HG03196 (cell line): ENCODE measurements at regions not wholly inside any gene's neighbourhood (a gene's known extent, or its start where the extent isn't known, plus 50 kb on each side); places are given as distances from the start of the nearest gene placed in this dataset.

ENCODE experiments used
- ATAC-seq: cut with Tn5 transposase; IDR thresholded peaks from one replicate; pipeline ENCODE4 v1.9.1; 2021; ENCODE audit not compliant: unreplicated experiment

DNA sequence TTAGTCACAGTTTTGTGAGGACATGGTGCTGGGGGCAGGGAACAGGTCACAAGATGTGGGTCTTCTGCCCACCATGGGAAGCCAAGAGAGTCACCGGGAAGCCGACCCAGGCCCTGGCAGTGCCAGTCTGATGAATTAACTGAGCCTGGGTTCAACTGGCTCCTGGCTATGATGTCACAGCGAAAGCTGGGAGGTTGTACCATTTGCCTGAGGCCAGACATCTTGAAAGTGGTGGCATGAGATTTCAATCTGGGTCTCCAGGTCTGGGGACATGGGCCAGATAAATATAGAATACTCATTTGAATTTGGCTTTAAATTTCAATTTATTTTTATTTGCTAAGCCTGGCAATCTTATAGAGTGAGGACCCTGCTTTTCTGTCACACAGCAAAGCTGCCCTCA, 280.9 kb downstream of the NSG2 start:
- ATAC-seq: no peak

DNA sequence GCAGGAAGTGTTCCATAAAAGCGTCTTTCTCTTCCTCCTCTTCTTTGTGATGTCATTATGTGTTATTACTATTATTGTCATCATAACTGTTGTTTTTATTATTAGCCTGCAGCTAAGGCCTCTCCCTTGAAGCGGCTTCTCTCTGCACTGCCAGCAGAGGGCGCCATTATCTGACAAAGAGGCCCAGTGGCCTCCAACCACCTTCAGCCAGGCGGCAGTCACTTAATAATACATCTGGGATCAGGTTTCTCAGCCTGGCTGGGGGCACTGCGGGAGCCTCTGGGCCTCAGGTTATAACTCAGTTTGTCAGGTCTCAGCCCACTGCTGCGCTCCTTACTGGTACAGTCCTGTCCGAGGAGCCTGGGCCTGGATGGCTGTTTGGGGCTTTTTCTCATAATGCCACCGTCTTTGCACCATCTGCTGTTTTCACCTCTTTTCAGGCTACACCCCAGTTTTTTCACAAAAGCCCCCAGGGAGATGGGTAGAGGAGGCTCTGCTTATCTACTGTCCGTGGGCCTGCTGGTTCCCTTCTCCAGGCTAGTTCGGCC, 281.9 kb downstream of the NSG2 start:
- no peak for ATAC-seq

DNA sequence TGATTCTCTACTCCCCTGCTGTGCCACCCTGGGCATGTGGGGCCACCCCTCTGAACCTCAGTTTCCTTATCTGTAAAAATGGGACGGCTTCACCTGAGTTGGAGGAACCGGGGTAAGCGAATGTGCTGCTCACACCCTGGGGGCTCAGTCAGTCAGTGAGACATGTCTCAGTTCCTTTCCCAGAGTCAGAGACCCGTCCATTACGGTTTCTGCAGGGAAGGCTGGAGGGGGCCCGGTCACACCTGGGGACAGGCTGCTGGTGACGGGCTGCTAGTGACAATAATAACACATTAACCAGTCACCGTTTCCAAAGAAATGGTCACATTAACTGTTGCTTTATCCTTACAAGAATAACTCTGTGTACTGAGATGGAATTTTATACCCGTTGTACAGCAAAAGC, 282.4 kb downstream of the NSG2 start:
- ATAC-seq: no peak

DNA sequence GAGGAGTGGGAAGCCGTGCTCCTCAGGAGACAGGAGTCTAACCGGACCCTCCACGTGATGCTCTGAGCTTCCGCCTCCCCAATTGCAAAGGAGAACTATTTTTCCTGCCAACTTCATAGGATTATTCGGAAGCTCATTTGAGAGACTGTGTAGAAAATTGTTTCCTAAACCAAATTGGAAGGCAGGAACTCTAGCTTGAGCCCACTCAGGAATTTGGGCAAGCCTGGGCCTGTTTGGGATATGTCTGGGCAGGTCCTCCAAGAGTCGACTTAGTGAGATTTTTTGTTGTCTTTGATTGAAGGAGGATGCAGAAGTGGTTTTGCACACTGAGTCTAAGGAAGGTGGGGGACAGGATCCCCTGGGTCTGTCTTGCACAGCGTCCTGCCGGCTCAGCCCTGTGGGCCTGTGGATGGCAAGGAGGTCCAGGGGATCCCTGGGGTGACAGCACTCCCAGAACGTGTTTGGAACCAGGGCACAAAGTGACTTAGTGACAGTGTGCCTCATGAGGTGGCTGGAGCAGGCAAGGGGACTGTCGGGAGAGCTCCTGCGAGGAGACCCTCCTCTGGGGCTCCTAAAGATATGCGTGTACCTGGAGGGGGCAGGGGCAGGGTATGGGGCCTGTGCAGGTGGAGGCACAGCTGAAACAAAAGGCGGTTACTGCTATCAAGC, 283.3 kb downstream of the NSG2 start:
- ATAC-seq: no peak

DNA sequence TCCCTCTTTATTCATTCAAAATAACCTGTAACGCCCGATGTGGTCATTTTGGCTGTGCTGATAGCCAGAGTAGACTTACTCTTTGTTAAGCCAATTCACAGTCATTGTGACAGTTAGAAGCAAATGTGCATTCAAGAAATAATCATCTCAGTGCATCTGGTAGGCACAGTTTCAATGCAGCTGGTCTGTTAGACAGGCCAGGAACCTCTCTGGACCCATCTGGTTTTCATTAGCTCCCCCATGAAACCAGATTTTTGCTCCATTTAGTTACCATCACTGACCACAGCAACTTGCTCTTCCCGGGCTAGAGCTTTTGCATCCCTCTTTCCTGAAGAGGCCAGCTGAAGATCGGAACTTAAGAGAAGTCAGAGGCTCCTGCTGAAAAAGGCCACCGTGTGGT, 284.2 kb downstream of the NSG2 start:
- no peak for ATAC-seq

DNA sequence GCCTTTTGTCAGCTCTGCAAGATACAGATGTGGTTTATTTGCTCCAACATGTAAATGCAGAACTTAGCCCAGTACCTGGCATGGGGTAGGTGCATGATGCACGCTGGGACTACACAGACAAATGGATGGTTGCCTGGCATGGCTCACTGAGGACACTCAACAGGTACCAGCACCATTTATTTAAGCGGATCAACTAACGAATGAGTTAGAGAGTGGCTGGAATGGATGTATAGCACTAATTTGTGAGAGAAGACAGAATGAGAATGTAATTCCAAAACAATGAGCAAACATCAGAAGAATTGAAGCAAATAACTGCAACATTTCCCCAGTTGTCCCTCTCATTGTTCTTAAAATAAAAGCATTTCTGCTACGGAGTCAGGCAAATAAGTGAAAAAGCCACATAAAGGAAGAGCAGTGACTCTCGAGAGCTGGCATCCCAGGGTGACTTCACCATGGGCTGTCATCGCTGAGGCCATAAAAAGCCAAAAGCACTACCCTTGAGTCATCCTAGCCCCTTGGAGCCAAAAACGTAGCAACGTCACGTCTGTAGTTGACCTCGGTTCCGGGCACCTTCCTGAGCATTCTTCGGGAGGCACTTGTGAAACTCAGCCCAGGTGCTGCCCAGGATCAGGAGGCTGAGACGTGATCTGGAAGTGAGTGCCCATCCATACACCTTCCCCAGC, 290.3 kb downstream of the NSG2 start:
- ATAC-seq: no peak

DNA sequence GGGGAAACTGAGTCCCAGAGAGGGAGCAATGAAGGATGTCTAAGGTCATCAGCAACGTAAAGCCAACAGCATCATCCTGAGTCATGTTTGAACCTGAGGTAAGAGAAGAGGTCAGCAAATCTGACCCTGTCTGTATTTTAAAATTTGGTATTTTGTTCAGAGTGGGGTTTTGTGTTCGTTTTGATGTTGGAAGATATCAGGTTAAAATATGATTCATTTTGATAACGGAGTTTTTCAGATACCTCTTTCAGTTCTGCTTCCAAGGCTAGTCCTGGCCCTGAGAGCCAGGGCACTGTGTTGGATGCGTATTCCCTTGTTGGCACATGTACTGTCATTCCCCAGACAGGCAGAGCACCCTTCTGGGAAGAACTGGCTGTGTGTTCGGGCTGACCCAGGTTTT, 291.0 kb downstream of the NSG2 start:
- ATAC-seq: no peak

DNA sequence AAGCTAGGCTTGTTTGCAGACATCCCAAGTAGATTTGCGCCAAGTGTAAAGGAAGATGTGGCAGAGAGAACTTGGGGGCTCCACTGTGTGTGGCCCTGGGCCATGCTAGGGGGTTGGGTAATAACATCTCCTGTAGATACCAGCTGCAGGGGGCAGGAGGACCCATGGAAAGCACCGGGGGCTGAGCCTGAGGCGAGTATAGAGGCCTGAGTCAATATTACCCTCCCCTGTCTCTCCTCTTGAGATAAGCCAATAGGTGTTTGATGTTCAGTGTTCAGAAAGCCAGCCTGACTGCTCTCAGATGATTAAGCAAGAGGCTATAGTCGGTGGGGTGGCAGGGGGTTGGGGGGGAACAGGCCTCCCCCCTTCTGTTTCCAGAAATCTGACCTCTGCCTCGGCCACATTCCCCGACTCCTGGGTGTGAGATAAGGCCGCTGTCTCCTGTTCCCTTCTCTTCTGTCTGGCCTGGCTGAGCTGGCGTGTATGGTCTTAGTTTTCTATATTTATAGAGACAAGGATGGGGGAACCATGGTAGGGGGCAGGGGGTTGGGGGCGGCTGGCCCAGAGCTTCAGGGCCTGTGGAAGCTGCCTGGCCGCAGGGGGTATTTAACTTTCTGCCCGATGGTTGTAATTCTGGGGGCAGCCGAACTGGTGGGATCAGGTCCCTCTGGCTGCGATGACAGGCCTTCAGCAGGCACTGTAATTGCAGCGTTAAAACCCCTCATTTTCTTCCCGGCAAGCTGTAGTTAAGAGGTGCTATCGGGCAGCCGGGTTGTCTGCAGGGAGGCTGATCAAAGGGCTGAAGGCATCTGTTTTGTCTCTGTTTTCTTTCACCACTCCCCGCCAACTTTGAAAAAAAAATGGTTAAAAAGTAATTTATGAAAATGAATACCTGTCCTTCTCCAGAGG, 292.0 kb downstream of the NSG2 start:
- ATAC-seq: no peak

DNA sequence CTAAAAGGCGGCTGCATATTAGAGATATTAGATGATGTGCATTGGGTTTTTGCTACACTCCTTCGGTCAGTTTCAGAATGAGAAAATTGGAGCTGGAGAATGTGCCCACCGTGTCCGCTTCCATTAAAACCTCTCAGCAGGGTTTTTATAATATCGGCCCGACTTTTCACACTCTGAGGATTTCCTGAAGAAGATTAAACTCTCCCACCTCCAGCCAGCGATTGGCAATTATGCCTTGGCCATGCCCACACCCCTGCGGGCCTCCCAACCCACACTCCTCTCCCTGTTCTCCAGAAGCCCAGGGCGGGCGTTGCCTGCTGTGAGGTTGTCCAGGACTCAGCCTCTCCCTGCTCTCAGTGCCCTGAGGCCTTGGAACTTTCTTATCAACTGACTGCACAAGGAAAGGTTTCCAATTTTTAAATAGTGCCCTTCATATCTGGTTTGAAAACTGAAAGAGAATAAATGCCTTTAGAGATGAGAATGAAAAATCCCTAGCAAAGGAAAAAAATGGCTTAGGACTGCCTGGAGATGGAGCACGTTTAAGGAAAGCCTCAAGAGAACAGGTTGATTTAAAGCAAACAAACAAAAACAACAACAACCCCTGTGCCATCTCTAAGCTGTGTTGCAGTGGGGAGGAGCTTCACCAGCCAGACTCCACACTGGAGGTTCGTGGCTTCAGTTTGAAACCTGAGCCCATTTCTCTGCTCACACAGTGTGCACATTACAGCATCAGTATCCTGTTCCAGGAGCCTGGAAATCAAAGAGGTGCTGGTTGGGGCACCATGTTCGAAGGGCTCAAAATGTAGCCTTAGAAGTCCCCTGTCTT, 292.9 kb downstream of the NSG2 start:
- ATAC-seq: no peak

DNA sequence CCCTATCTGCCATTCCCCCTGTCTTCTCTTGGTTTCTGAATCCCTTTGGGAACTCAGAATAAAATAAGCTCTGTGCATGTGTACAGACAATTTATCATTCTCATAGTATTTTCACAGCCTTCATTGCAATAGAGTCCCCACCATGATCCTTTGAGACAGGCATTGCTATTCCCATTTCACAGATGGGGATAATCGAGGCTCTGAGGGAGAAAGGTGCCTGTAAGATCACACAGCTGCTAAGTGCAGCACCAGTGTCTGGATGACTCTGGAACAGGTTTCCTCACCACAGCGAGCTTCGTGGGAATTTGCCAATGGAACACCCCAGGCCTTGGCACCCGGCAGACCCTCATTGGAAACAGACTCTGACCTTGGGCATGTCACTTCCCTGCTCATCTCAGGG, 293.6 kb downstream of the NSG2 start:
- ATAC-seq: no peak

DNA sequence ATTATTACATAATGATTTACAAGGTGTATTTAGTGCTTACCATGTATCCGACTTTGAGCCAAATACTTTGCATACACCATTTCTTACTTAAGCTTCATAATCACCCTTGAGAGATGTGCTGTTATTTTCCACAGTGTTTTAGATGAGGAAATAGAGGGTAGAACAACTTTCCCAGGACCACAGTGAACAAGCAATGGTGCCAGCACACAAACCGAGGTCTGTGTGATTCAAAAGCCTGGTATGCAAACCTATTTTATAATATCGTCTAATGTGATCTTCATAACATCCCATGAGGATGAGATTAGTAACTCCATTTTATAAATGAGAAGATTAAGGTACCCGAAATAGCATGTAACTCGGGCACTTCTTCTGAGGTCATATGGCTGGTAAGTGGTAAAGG, 294.7 kb downstream of the NSG2 start:
- ATAC-seq: no peak

DNA sequence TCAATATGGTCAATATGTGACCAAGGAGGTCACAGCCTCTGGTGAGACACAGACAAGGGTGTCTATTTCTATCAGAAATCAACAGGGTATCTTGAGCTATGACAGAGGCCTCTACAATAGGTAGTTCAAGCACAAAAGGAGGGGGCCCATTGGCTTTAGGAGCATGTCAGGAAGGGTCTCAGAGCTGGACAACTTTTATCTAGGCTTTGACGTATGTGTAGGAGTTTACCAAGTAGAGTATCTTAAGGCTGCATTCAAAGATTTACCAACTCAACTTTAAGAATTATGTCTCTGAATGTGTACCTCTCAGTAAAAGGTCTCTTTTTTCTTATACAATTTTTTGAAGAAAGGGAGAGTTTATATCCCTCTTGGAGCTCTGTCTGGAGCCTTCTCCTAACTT, 297.2 kb downstream of the NSG2 start:
- no peak for ATAC-seq

DNA sequence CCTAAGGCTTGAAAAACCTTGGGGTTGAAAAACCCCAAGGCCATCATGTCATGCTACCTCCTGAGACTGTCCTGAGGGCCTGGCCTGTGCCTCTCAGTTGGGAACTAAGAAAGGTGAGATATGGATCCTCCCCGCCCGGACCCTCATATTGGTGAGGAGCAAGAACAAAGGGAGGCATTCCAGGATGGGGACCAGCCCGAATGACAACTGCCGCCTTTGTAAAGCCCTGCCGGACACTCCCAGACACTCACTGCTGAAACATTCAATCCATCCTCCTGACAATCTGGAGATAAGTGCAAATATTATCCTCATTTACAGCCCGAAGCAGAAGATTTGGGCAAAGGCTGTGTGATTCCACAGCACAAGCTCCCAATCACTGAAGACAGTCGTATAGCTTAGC, 298.3 kb downstream of the NSG2 start:
- no peak for ATAC-seq

DNA sequence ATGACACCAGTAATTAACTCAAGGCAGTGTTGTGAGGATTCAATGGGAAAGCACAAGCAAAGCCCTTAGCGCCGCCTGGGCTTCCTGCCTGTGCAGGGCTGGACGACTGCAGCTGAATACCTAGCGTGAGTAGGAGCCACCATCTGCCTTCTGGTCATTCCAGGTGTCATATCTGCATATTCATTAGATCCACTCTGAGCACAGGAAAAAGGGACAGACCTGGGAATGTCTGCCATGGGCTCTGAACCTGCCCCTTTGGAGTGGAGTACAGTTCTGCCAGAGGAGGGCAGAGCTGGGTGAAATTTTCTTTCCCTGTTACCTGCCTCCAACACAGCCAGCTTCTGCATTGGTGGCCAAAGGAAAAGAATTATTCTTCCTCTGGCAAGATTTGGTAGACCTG, 298.8 kb downstream of the NSG2 start:
- no peak for ATAC-seq

DNA sequence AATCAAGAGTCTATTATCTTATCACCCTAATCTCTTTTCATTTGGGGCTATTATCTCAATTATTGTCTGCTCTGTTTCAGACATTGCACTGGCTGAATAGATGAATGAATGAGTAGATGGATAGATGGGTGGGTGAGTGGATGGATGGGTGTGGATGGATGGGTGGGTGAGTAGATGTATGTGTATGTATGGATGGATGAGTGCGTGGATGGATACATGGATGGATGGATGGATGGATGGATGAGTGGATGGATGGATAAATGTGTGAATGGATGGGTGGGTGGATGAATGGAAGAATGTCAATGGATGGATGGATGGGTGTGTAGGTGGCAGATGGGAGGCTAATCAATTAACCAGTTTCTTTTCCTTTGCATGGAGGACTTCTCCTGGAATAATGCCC, 301.7 kb downstream of the NSG2 start:
- no peak for ATAC-seq

DNA sequence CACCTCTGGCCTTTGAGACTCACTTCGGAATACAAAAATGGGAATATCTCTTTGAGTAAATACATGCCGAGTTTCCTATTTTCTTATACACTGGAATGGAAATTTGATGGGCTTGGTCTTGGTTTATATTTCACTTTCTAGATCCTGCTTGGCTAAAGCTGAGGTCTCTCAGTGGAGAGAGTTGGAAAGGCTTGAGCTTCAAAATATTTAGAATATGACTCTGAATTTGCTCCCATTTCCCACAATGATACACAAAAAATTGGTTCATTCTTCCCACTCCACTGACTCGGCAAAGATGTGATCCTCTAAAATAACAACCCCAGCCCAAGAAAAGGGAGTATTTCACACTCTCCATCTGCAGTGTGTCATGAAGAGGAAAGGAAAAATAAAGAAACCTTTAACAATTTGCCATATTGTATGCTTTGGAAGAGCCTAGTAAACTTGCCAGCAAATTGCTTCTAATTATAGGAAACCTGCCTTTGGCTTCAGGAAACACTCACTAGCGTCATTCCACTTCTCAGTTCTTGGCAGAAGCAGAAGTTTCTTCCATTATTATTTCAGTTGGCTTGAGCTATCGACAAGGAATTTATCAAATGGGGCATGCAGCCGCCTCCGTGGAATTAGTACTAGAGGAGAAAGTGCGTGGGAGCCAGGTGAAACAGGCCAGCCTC, 302.9 kb downstream of the NSG2 start:
- no peak for ATAC-seq

DNA sequence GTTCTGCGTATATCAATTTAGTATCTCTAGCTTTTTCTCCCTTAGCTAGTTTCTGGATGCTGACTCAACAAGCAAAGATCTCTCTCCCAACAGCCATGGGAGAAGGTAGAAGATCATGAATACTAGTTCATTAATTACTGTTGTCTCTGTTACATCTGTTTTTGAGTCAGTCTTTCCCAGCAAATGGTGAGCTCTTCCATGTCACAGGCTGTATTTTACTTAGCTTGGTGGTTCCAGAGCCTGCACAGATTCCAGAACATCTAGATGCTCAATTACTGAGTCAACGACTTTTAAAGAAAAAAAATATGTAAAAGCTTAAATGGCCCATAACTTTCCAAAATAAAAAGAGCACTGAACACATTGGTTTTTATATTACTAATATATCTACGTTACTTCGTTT, 307.2 kb downstream of the NSG2 start:
- no peak for ATAC-seq

DNA sequence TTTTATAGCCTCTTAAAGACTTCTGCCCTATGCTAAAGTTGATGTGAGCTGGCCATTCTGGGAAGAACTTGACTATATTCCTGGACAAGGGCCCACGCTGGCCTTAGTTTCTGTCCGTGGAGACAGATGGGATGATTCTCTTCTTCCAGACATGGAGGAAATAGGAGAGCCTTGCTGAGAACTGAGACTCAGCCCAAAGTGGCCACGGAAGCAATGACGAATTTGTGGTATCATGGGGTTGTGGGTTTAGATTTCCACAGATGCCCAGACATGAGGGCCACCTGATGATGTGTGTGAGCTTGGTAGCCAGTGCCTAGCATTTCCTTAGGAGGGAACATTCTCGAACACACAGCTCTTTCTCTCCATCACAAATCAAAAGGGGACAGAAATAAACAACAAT, 309.1 kb downstream of the NSG2 start:
- ATAC-seq: no peak

DNA sequence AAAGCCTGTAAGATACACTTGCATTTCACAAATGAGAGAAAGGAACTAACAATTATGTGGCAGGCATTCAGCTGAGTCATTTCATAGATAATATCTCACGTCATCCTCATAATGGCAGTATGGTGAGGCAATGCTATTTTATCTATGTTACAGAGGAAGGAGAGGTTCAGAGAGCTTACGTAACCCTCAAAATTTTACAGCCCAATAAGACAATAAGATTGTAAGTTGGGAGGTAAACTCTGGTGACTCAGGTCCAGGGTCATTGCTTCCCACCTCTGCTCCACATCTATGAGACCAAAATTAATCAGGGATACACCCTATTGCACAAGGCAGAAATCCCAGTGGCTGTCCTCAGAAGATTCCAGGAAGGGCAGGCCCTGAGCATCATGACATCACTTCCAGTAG, 309.7 kb downstream of the NSG2 start:
- no peak for ATAC-seq

DNA sequence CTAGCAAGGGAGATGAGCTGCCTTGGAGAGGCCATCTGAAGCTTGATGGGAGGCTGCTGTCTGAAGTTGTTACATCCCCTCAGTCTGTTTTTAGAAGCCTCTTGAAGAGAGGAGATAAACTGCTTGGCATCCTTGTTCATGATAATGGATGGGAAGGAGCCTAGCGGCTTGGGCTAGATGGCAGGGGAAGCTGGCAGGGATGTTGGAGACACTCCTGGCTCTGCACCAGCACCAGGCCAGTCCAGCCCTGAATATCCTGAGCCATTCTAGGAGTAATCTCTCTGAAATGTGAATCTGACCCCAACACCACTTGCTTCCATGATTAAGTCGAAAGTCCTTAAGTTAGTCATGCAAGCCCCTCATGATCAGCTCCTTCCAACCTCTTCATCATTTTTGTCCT, 310.5 kb downstream of the NSG2 start:
- ATAC-seq: no peak
